ENCODE measurements at regions not wholly inside any gene's neighbourhood (a gene's known extent, or its start where the extent isn't known, plus 50 kb on each side); places are given as distances from the start of the nearest gene placed in this dataset.
"Not testable (repeated sequence)": the region's sequence is repeated elsewhere in the genome, so short reads cannot be mapped to it uniquely, and the experiment has no call there.

- no peaks in the 10 kb centered on the region for H3F3A ChIP-seq (ENCODE audit: insufficient read depth, low read length, poor library complexity, severe bottlenecking)
- H2AFZ ChIP-seq (ENCODE audit: low read depth, low read length) = no peak overlapping the region
- no peaks in the 10 kb centered on the region for H3K9me3 ChIP-seq (ENCODE audit: low read length)
- H3K79me2 ChIP-seq (replicated peaks; ENCODE audit: insufficient read depth, low read length) = no peaks in the 10 kb centered on the region
- H3K36me3 ChIP-seq (ENCODE audit: insufficient read depth, low read length) = no peaks in the 10 kb centered on the region
- no peak overlapping the region for H3K4me2 ChIP-seq (ENCODE audit: low read length)
- no peak overlapping the region for H3K4me3 ChIP-seq (ENCODE audit: low read length)
- no peak overlapping the region for H3K27ac ChIP-seq (ENCODE audit: low read length)
- H3K9ac ChIP-seq (ENCODE audit: low read length) = no peak overlapping the region
- no peak for TF ChIP-seq EZH2 (IDR thresholded peaks at IDR 0.05; ENCODE audit: borderline replicate concordance, insufficient read depth, low read length, poor library complexity, severe bottlenecking)
- no peak for TF ChIP-seq CTCF (IDR thresholded peaks at IDR 0.05; ENCODE audit: poor library complexity, severe bottlenecking)
- TF ChIP-seq SMC3 (conservative IDR thresholded peaks at IDR 0.05; ENCODE audit: poor library complexity) = no peak
- TF ChIP-seq EP300 (conservative IDR thresholded peaks at IDR 0.05; ENCODE audit: poor library complexity, severe bottlenecking) = no peak
- TF ChIP-seq TAF1 (IDR thresholded peaks at IDR 0.05; ENCODE audit: low read depth) = no peak
- no peak for TF ChIP-seq MXI1 (conservative IDR thresholded peaks at IDR 0.05; ENCODE audit: poor library complexity, severe bottlenecking)
- TF ChIP-seq POLR2AphosphoS5 (IDR thresholded peaks at IDR 0.05) = no peak
- TF ChIP-seq REST (IDR thresholded peaks at IDR 0.05; ENCODE audit: borderline replicate concordance) = no peak
- no peak for TF ChIP-seq RAD21 (conservative IDR thresholded peaks at IDR 0.05)
- no peaks in the 10 kb centered on the region for H4K20me1 ChIP-seq (ENCODE audit: insufficient read depth)
- no peaks in the 10 kb centered on the region for H3K27me3 ChIP-seq (ENCODE audit: insufficient read depth, low read depth, low read length)
- no peaks in the 10 kb centered on the region for H3K9me2 ChIP-seq (ENCODE audit: insufficient read depth, low read length)
Observed at GRCh38 chr2:8125741-8126711, 555.8 kb upstream of the ID2 start.

GRCh38 chr2:8126783-8127182, 555.1 kb upstream of the ID2 start:
- TF ChIP-seq SMC3 (conservative IDR thresholded peaks at IDR 0.05; ENCODE audit: poor library complexity) (no peak), EZH2 (IDR thresholded peaks at IDR 0.05; ENCODE audit: borderline replicate concordance, insufficient read depth, low read length, poor library complexity, severe bottlenecking) (no peak), REST (IDR thresholded peaks at IDR 0.05; ENCODE audit: borderline replicate concordance) (no peak), TAF1 (IDR thresholded peaks at IDR 0.05; ENCODE audit: low read depth) (no peak), CTCF (IDR thresholded peaks at IDR 0.05; ENCODE audit: poor library complexity, severe bottlenecking) (no peak), MXI1 (conservative IDR thresholded peaks at IDR 0.05; ENCODE audit: poor library complexity, severe bottlenecking) (no peak), POLR2AphosphoS5 (IDR thresholded peaks at IDR 0.05) (no peak), RAD21 (conservative IDR thresholded peaks at IDR 0.05) (no peak), EP300 (conservative IDR thresholded peaks at IDR 0.05; ENCODE audit: poor library complexity, severe bottlenecking) (no peak)
- Histone ChIP-seq H3K4me2 (ENCODE audit: low read length) (no peak overlapping the region), H3K9me3 (ENCODE audit: low read length) (no peaks in the 10 kb centered on the region), H3K27ac (ENCODE audit: low read length) (no peak overlapping the region), H4K20me1 (ENCODE audit: insufficient read depth) (no peaks in the 10 kb centered on the region), H2AFZ (ENCODE audit: low read depth, low read length) (no peak overlapping the region), H3K79me2 (replicated peaks; ENCODE audit: insufficient read depth, low read length) (no peaks in the 10 kb centered on the region), H3K9ac (ENCODE audit: low read length) (no peak overlapping the region), H3K36me3 (ENCODE audit: insufficient read depth, low read length) (no peaks in the 10 kb centered on the region), H3K4me3 (ENCODE audit: low read length) (no peak overlapping the region), H3K27me3 (ENCODE audit: insufficient read depth, low read depth, low read length) (no peaks in the 10 kb centered on the region), H3F3A (ENCODE audit: insufficient read depth, low read length, poor library complexity, severe bottlenecking) (no peaks in the 10 kb centered on the region), H3K9me2 (ENCODE audit: insufficient read depth, low read length) (no peaks in the 10 kb centered on the region)

- H2AFZ ChIP-seq (ENCODE audit: low read depth, low read length); H3K9me3 ChIP-seq (ENCODE audit: low read length); H4K20me1 ChIP-seq (ENCODE audit: insufficient read depth); H3K79me2 ChIP-seq (replicated peaks; ENCODE audit: insufficient read depth, low read length); H3K27ac ChIP-seq (ENCODE audit: low read length); H3F3A ChIP-seq (ENCODE audit: insufficient read depth, low read length, poor library complexity, severe bottlenecking); H3K9me2 ChIP-seq (ENCODE audit: insufficient read depth, low read length); H3K4me2 ChIP-seq (ENCODE audit: low read length); H3K9ac ChIP-seq (ENCODE audit: low read length); H3K4me3 ChIP-seq (ENCODE audit: low read length); H3K36me3 ChIP-seq (ENCODE audit: insufficient read depth, low read length); H3K27me3 ChIP-seq (ENCODE audit: insufficient read depth, low read depth, low read length): not testable (repeated sequence)
Observed at GRCh38 chr2:8131423-8131822, 550.4 kb upstream of the ID2 start.

Data from neural cell (in vitro differentiated cells).